ENCODE measurements at regions not wholly inside any gene's neighbourhood (a gene's known extent, or its start where the extent isn't known, plus 50 kb on each side); places are given as distances from the start of the nearest gene placed in this dataset.

- POLR2A ChIA-PET: no interaction called here
- CTCF ChIA-PET: no interaction called here
Observed at GRCh38 chr21:27275294-27275927, 308.5 kb upstream of the ADAMTS5 start.

GRCh38 chr21:27269644-27270043, 302.8 kb upstream of the ADAMTS5 start:
- CTCF ChIA-PET: no interaction called here

More at GRCh38 chr21:27275294-27275927, 308.5 kb upstream of the ADAMTS5 start:
- no peak for DNase-seq (ENCODE audit: extremely low spot score)
- TF ChIP-seq SP1 (IDR thresholded peaks at IDR 0.05): no peak
- TF ChIP-seq ELF4 (IDR thresholded peaks at IDR 0.05): no peak
- no peak for TF ChIP-seq ARNT (IDR thresholded peaks at IDR 0.05)
- TF ChIP-seq L3MBTL2 (conservative IDR thresholded peaks at IDR 0.05): no peak
- TF ChIP-seq SUZ12 (IDR thresholded peaks at IDR 0.05): no peak
- no peak for TF ChIP-seq TARDBP (IDR thresholded peaks at IDR 0.05)
- TF ChIP-seq FOXM1 (IDR thresholded peaks at IDR 0.05; ENCODE audit: borderline replicate concordance): no peak
- TF ChIP-seq HDGF (IDR thresholded peaks at IDR 0.05; ENCODE audit: borderline replicate concordance): no peak
- no peak for TF ChIP-seq NFRKB (IDR thresholded peaks at IDR 0.05)
- TF ChIP-seq LEF1 (IDR thresholded peaks at IDR 0.05; ENCODE audit: borderline replicate concordance): no peak
- TF ChIP-seq FOXA1 (IDR thresholded peaks at IDR 0.05): no peak
- no peak for TF ChIP-seq BHLHE40 (IDR thresholded peaks at IDR 0.05; ENCODE audit: borderline replicate concordance)
- TF ChIP-seq PKNOX1 (IDR thresholded peaks at IDR 0.05): no peak
- no peak for TF ChIP-seq CTBP1 (IDR thresholded peaks at IDR 0.05; ENCODE audit: borderline replicate concordance)
- TF ChIP-seq FOXK2 (IDR thresholded peaks at IDR 0.05): no peak
- TF ChIP-seq ZNF384 (IDR thresholded peaks at IDR 0.05): no peak

GRCh38 chr21:27268290-27268689, 301.4 kb upstream of the ADAMTS5 start:
- ChIA-PET CTCF (no interaction called here), POLR2A (no interaction called here)
- no peak for DNase-seq (ENCODE audit: extremely low spot score)
- TF ChIP-seq ARNT (IDR thresholded peaks at IDR 0.05) (no peak), SP1 (IDR thresholded peaks at IDR 0.05) (no peak), LEF1 (IDR thresholded peaks at IDR 0.05; ENCODE audit: borderline replicate concordance) (no peak), NFRKB (IDR thresholded peaks at IDR 0.05) (no peak), BHLHE40 (IDR thresholded peaks at IDR 0.05; ENCODE audit: borderline replicate concordance) (no peak), L3MBTL2 (conservative IDR thresholded peaks at IDR 0.05) (no peak), TARDBP (IDR thresholded peaks at IDR 0.05) (no peak), FOXM1 (IDR thresholded peaks at IDR 0.05; ENCODE audit: borderline replicate concordance) (no peak), ZNF384 (IDR thresholded peaks at IDR 0.05) (no peak), HDGF (IDR thresholded peaks at IDR 0.05; ENCODE audit: borderline replicate concordance) (no peak), CTBP1 (IDR thresholded peaks at IDR 0.05; ENCODE audit: borderline replicate concordance) (no peak), FOXA1 (IDR thresholded peaks at IDR 0.05) (no peak), ELF4 (IDR thresholded peaks at IDR 0.05) (no peak), SUZ12 (IDR thresholded peaks at IDR 0.05) (no peak), FOXK2 (IDR thresholded peaks at IDR 0.05) (no peak), PKNOX1 (IDR thresholded peaks at IDR 0.05) (no peak)

More at GRCh38 chr21:27269644-27270043, 302.8 kb upstream of the ADAMTS5 start:
- TF ChIP-seq ZNF384 (IDR thresholded peaks at IDR 0.05) (no peak), L3MBTL2 (conservative IDR thresholded peaks at IDR 0.05) (no peak), FOXA1 (IDR thresholded peaks at IDR 0.05) (no peak), SP1 (IDR thresholded peaks at IDR 0.05) (no peak), HDGF (IDR thresholded peaks at IDR 0.05; ENCODE audit: borderline replicate concordance) (no peak), PKNOX1 (IDR thresholded peaks at IDR 0.05) (no peak), SUZ12 (IDR thresholded peaks at IDR 0.05) (no peak), ELF4 (IDR thresholded peaks at IDR 0.05) (no peak)
- no peak for DNase-seq (ENCODE audit: extremely low spot score)
- POLR2A ChIA-PET: no interaction called here

GRCh38 chr21:27265949-27266348, 299.1 kb upstream of the ADAMTS5 start:
- no peak for DNase-seq (ENCODE audit: extremely low spot score)
- ChIA-PET POLR2A (no interaction called here), CTCF (no interaction called here)
- TF ChIP-seq BHLHE40 (IDR thresholded peaks at IDR 0.05; ENCODE audit: borderline replicate concordance): no peak
- no peak for TF ChIP-seq TARDBP (IDR thresholded peaks at IDR 0.05)
- TF ChIP-seq ZNF384 (IDR thresholded peaks at IDR 0.05): no peak
- TF ChIP-seq L3MBTL2 (conservative IDR thresholded peaks at IDR 0.05): no peak
- no peak for TF ChIP-seq ELF4 (IDR thresholded peaks at IDR 0.05)

GRCh38 chr21:27265492-27265891, 298.6 kb upstream of the ADAMTS5 start:
- CTCF ChIA-PET: no interaction called here
- POLR2A ChIA-PET: no interaction called here
- TF ChIP-seq ELF4 (IDR thresholded peaks at IDR 0.05) (no peak), ZNF384 (IDR thresholded peaks at IDR 0.05) (no peak), PKNOX1 (IDR thresholded peaks at IDR 0.05) (no peak), HDGF (IDR thresholded peaks at IDR 0.05; ENCODE audit: borderline replicate concordance) (no peak), BHLHE40 (IDR thresholded peaks at IDR 0.05; ENCODE audit: borderline replicate concordance) (no peak), FOXM1 (IDR thresholded peaks at IDR 0.05; ENCODE audit: borderline replicate concordance) (no peak), CTBP1 (IDR thresholded peaks at IDR 0.05; ENCODE audit: borderline replicate concordance) (no peak), NFRKB (IDR thresholded peaks at IDR 0.05) (no peak), SP1 (IDR thresholded peaks at IDR 0.05) (no peak)
- DNase-seq (ENCODE audit: extremely low spot score): no peak

GRCh38 chr21:27261676-27262075, 294.8 kb upstream of the ADAMTS5 start:
- TF ChIP-seq FOXM1 (IDR thresholded peaks at IDR 0.05; ENCODE audit: borderline replicate concordance): no peak
- no peak for TF ChIP-seq FOXA1 (IDR thresholded peaks at IDR 0.05)
- TF ChIP-seq BHLHE40 (IDR thresholded peaks at IDR 0.05; ENCODE audit: borderline replicate concordance): no peak
- TF ChIP-seq LEF1 (IDR thresholded peaks at IDR 0.05; ENCODE audit: borderline replicate concordance): no peak
- no peak for TF ChIP-seq ARNT (IDR thresholded peaks at IDR 0.05)
- no peak for TF ChIP-seq HDGF (IDR thresholded peaks at IDR 0.05; ENCODE audit: borderline replicate concordance)
- TF ChIP-seq SUZ12 (IDR thresholded peaks at IDR 0.05): no peak
- TF ChIP-seq ZNF384 (IDR thresholded peaks at IDR 0.05): no peak
- TF ChIP-seq CTBP1 (IDR thresholded peaks at IDR 0.05; ENCODE audit: borderline replicate concordance): no peak
- no peak for TF ChIP-seq NFRKB (IDR thresholded peaks at IDR 0.05)
- no peak for TF ChIP-seq PKNOX1 (IDR thresholded peaks at IDR 0.05)
- TF ChIP-seq FOXK2 (IDR thresholded peaks at IDR 0.05): no peak
- no peak for TF ChIP-seq SP1 (IDR thresholded peaks at IDR 0.05)
- no peak for TF ChIP-seq TARDBP (IDR thresholded peaks at IDR 0.05)
- no peak for TF ChIP-seq ELF4 (IDR thresholded peaks at IDR 0.05)
- TF ChIP-seq L3MBTL2 (conservative IDR thresholded peaks at IDR 0.05): no peak
- DNase-seq (ENCODE audit: extremely low spot score): no peak
- POLR2A ChIA-PET: interaction anchor here (0.6 kb wide), 1 partner anchor 100 kb away, joined by 3 read pairs; no protein-coding TSS in a partner anchor
- CTCF ChIA-PET: no interaction called here

Measured in HEK293T (cell line).